Stimulated activated memory B cell treated with anti-CD40 and anti-IgM and Interleukin-4, amounts not matched to agents 10 μg/mL and 1 μg/mL and 100 μg/mL, for 72 hours (primary cell): ENCODE measurements at regions not wholly inside any gene's neighbourhood (a gene's known extent, or its start where the extent isn't known, plus 50 kb on each side); places are given as distances from the start of the nearest gene placed in this dataset.
"Not testable (repeated sequence)": the region's sequence is repeated elsewhere in the genome, so short reads cannot be mapped to it uniquely, and the experiment has no call there.

Experiments used
- ATAC-seq: fragments of 150-1000 bp; cut with Tn5 transposase; 2 replicates; pipeline ENCODE4 v1.10.0; 2021
- H3K27ac Mint-ChIP-seq: one replicate; pipeline ENCODE4 v1.8.0; 2022; ENCODE audit warnings: mild to moderate bottlenecking, mixed read lengths
- H3K27me3 Mint-ChIP-seq: one replicate; pipeline ENCODE4 v1.8.0; 2022; ENCODE audit warnings: mixed read lengths
- H3K36me3 Mint-ChIP-seq: one replicate; pipeline ENCODE4 v1.8.0; 2022; ENCODE audit warnings: mixed read lengths
- H3K4me1 Mint-ChIP-seq: one replicate; pipeline ENCODE4 v1.8.0; 2022; ENCODE audit warnings: mixed read lengths
- H3K4me3 Mint-ChIP-seq: one replicate; pipeline ENCODE4 v1.8.0; 2022; ENCODE audit warnings: mild to moderate bottlenecking, moderate library complexity, mixed read lengths
- H3K9me3 Mint-ChIP-seq: one replicate; pipeline ENCODE4 v1.8.0; 2022; ENCODE audit warnings: mixed read lengths

- H3K9me3 Mint-ChIP-seq, result no peaks in the 10 kb centered on the region
- ATAC-seq, result no peak
- H3K27ac Mint-ChIP-seq, result no peak overlapping the region
- H3K4me3 Mint-ChIP-seq, result no peak overlapping the region
- H3K4me1 Mint-ChIP-seq, result no peaks in the 10 kb centered on the region
- no peaks in the 10 kb centered on the region for H3K36me3 Mint-ChIP-seq
- H3K27me3 Mint-ChIP-seq, result no peaks in the 10 kb centered on the region
Measured at GRCh38 chr2:36147670-36148390, 207.7 kb upstream of the CRIM1 start.

- no peaks in the 10 kb centered on the region for H3K9me3 Mint-ChIP-seq
- no peak overlapping the region for H3K27ac Mint-ChIP-seq
- no peaks in the 10 kb centered on the region for H3K27me3 Mint-ChIP-seq
- ATAC-seq, result no peak
- no peaks in the 10 kb centered on the region for H3K36me3 Mint-ChIP-seq
- H3K4me3 Mint-ChIP-seq, result no peak overlapping the region
- no peaks in the 10 kb centered on the region for H3K4me1 Mint-ChIP-seq
Measured at GRCh38 chr2:36146765-36147164, 208.8 kb upstream of the CRIM1 start.

DNA sequence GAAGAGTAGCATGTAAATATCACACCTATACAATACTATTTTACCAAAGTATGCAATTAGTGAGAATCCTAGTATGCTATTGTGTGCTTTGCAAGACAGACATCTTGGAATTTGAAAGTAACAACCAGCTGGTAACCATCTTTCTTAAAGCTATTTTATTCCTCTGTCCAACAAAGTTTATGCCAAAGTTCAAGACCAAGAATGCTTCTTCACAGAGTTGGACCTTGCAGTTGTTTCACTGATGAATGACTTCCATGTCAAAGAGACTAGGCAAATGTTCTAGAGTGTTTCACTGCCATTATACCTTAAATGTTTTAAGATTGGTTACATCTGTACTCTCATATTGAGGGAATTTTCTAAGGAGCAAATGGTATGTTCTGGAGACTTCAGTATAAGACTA, 215.2 kb upstream of the CRIM1 start:
- Mint-ChIP-seq H3K9me3 (no peaks in the 10 kb centered on the region), H3K4me3 (no peak overlapping the region), H3K27me3 (no peaks in the 10 kb centered on the region), H3K4me1 (no peaks in the 10 kb centered on the region), H3K36me3 (no peaks in the 10 kb centered on the region), H3K27ac (no peak overlapping the region)
- no peak for ATAC-seq

DNA sequence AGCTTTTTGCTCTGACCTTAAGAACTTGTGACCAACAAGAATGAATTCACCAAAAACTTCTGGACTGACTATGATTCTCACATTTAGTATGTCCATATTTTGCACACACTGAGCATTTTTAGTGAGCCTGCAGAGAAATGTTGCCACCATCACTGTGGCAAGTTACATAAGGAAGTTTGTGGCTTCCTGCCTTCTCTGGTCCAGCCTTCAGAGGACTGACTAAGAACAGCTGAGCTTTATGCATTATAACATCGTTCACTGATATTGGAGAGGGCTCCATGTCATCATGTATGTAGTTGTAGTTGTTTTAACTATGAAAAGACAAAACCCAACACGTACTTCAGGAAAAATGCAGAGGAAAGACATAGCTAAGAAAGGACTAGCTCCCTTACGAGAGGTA, 218.0 kb upstream of the CRIM1 start:
- Mint-ChIP-seq H3K27ac (no peak overlapping the region), H3K9me3 (no peaks in the 10 kb centered on the region)
- ATAC-seq, result no peak

DNA sequence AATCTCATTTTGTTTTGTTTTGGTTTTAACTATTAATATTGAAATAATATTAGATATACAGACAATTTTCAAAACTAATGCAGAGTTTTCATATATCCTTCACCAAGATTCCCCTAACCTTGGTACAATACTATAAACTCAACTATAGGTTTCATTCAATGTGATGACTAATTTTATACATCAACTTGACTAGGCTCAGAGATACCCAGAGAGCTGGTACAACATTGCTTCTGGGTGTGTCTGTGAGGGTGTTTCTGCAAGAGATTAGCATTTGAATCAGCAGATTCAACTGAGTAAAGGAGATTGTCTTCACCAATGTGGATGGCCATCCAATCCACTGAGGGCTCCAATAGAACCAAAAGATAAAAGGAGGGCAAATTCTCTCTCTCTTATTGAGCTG, 221.3 kb upstream of the CRIM1 start:
- H3K9me3 Mint-ChIP-seq, result no peaks in the 10 kb centered on the region
- no peak overlapping the region for H3K4me3 Mint-ChIP-seq
- no peaks in the 10 kb centered on the region for H3K27me3 Mint-ChIP-seq
- no peaks in the 10 kb centered on the region for H3K36me3 Mint-ChIP-seq
- no peak for ATAC-seq
- H3K4me1 Mint-ChIP-seq, result no peaks in the 10 kb centered on the region
- no peak overlapping the region for H3K27ac Mint-ChIP-seq

More for the DNA sequence above, 218.0 kb upstream of the CRIM1 start:
- Mint-ChIP-seq H3K4me1 (no peaks in the 10 kb centered on the region), H3K36me3 (no peaks in the 10 kb centered on the region), H3K27me3 (no peaks in the 10 kb centered on the region), H3K4me3 (no peak overlapping the region)

DNA sequence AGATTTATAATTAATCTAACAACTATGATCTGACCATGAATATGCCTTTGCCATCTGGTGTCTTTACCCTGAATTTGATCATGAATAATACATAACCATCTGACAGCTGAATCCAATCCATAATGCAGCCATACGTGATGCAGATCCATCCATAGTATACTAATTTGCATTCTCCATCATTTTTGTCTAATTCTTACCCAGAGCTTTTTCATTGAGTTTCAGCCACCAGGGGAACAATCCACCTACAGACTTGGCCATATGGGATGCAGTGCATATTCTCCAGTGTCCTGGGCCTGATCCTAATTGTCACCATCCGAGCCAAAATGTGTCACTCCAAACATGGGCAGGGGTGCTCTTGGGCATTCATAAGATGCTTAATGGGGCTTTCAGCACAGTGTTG, 227.2 kb upstream of the CRIM1 start:
- no peaks in the 10 kb centered on the region for H3K36me3 Mint-ChIP-seq
- no peak overlapping the region for H3K4me3 Mint-ChIP-seq
- ATAC-seq, result no peak
- H3K9me3 Mint-ChIP-seq, result peaks cover 2% of the 10 kb centered on the region
- no peaks in the 10 kb centered on the region for H3K27me3 Mint-ChIP-seq
- H3K27ac Mint-ChIP-seq, result no peak overlapping the region
- H3K4me1 Mint-ChIP-seq, result no peaks in the 10 kb centered on the region

DNA sequence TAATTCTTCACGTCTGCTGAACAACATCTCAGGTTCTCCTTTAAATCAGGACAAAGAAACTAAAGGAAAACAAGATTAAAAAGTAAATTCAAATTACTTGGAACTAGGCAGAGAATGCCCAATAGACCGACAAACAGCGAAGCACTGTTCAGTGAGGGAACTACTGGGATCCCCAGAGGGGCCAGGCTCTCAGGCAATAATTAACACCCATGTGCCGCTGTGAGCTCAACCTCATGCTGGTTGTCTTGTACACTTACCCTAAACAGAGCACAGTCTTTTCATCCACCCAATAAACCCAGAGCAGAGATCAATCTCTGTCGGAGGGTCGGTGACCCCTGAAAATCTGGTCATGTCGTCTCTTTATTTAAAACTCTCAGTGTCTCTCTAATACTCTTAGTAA, 229.9 kb upstream of the CRIM1 start:
- no peaks in the 10 kb centered on the region for H3K27me3 Mint-ChIP-seq
- no peaks in the 10 kb centered on the region for H3K4me1 Mint-ChIP-seq
- peaks cover 7% of the 10 kb centered on the region for H3K9me3 Mint-ChIP-seq
- no peak overlapping the region for H3K4me3 Mint-ChIP-seq
- no peaks in the 10 kb centered on the region for H3K36me3 Mint-ChIP-seq
- no peak for ATAC-seq
- H3K27ac Mint-ChIP-seq, result no peak overlapping the region

DNA sequence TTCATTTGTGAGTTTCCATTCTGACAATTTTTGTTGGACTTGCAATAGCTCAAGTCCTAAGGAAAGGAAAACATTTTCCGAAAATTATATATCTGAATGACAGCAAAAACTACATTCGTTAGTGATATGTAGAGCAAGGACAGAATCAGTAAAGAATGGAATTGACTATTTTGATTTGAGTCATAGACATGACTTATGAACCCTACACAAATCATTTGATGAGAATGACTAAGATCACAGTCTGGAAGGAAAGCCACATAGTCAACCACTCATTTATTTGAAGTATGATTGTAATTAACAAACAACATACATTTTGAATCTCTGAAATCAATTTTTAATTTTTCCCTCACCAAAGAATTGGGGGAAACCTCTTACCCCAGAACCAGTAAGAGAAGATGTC, 231.6 kb upstream of the CRIM1 start:
- Mint-ChIP-seq H3K4me3 (no peak overlapping the region), H3K36me3 (no peaks in the 10 kb centered on the region)
- ATAC-seq, result no peak

DNA sequence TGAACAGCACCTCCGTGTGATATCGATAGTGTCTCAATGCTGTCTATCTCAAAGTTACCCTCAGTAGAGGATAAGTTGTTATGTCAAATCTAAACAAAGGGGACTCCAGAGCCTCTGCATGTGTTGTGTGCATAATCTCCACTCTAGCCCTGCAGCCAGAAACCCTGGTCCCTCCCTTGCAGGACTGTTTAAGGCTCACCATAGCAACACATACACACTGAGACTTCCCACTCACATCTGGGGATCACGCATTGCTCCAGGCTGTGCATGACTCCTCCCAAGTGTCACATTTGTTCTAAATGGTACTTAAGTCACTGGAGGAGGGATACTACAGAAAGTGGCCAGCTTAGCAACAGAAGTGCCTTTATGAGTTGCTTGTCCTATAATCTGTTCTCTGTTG, 258.6 kb upstream of the CRIM1 start:
- H3K4me3 Mint-ChIP-seq, result no peak overlapping the region
- ATAC-seq, result no peak
- H3K27ac Mint-ChIP-seq, result no peak overlapping the region
- no peaks in the 10 kb centered on the region for H3K36me3 Mint-ChIP-seq
- H3K9me3 Mint-ChIP-seq, result peaks cover 9% of the 10 kb centered on the region
- no peaks in the 10 kb centered on the region for H3K4me1 Mint-ChIP-seq
- H3K27me3 Mint-ChIP-seq, result no peaks in the 10 kb centered on the region

More for the DNA sequence above, 231.6 kb upstream of the CRIM1 start:
- H3K4me1 Mint-ChIP-seq, result no peaks in the 10 kb centered on the region
- H3K27ac Mint-ChIP-seq, result no peak overlapping the region
- H3K9me3 Mint-ChIP-seq, result peaks cover 10% of the 10 kb centered on the region
- no peaks in the 10 kb centered on the region for H3K27me3 Mint-ChIP-seq

DNA sequence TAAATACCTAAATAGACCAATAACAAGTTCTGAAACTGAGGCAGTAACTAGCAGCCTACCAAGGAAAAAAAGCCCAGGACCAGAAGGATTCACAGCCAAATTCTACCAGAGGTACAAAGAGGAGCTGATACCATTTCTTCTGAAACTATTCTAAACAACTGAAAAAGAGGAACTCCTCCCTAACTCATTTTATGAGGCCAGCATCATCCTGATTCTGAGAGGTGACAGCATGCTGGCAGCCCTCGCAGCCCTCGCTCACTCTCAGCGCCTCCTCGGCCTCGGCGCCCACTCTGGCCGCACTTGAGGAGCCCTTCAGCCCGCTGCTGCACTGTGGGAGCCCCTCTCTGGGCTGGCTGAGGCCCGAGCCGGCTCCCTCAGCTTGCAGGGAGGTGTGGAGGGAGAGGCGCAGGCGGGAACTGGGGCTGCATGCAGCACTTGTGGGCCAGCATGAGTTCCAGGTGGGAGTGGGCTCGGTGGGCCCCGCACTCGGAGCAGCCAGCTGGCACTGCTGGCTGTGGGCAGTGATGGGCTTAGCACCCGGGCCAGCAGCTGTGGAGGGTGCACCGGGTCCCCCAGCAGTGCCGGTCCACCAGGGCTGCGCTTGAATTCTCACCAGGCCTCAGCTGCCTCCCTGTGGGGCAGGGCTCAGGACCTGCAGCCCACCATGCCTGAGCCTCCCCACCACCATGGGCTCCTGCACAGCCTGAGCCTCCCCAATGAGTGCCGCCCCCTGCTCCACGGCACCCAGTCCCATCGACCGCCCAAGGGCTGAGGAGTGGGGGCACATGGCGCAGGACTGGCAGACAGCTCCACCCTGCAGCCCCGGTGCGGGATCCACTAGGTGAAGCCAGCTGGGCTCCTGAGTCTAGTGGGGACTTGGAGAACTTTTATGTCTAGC, 263.5 kb upstream of the CRIM1 start:
- ATAC-seq, H3K27me3 Mint-ChIP-seq, H3K4me3 Mint-ChIP-seq, H3K36me3 Mint-ChIP-seq, H3K27ac Mint-ChIP-seq, H3K4me1 Mint-ChIP-seq, H3K9me3 Mint-ChIP-seq: not testable (repeated sequence)

DNA sequence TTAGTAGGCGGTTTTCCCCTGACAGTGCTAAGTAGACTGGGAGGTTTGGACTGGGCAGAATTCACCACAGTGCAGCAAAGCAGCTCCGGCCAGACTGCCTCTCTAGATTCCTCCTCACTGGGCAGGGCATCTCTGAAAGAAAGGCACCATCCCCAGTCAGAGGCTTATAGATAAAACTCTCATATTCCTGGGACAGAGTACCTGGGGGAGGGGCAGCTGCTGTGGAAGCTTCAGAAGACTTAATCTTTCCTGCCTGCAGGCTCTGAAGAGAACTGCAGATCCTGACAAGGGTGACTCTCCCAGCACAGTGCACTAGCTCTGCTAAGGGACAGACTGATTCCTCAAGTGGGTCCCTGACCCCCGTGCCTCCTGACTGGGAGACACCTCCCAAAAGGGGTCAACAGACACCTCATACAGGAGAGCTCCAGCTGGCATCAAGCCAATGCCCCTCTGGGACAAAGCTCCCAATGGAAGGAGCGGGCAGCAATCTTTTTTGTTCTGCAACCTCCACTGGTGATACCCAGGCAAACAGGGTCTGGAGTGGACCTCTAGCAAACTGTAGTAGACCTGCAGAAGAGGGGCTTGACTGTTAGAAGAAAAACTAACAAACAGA, 266.8 kb upstream of the CRIM1 start:
- Mint-ChIP-seq H3K4me3 (no peak overlapping the region), H3K9me3 (peaks cover 11% of the 10 kb centered on the region), H3K36me3 (no peaks in the 10 kb centered on the region), H3K4me1 (no peaks in the 10 kb centered on the region), H3K27me3 (no peaks in the 10 kb centered on the region), H3K27ac (no peak overlapping the region)
- no peak for ATAC-seq

DNA sequence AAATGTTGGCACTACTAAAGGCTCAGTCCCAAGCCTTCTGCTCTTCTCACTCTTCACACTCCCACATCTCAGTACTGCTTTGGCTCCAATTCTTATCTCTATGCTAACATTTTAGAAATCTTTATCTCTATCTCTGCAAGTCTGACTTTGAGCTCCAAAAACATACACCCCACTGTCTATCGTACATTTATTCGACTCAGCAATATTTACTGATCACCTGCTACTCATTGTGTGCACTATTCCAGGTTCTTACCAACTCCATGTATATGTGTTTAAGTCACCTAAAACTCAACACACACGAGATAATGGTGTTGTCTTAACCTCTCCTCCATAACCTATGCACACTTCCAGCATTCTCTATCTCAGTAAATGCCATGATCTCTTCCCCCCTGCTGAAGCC, 268.2 kb upstream of the CRIM1 start:
- no peaks in the 10 kb centered on the region for H3K27me3 Mint-ChIP-seq
- H3K27ac Mint-ChIP-seq, result no peak overlapping the region
- ATAC-seq, result no peak
- no peaks in the 10 kb centered on the region for H3K36me3 Mint-ChIP-seq
- H3K4me1 Mint-ChIP-seq, result no peaks in the 10 kb centered on the region
- H3K4me3 Mint-ChIP-seq, result no peak overlapping the region
- peaks cover 11% of the 10 kb centered on the region for H3K9me3 Mint-ChIP-seq

DNA sequence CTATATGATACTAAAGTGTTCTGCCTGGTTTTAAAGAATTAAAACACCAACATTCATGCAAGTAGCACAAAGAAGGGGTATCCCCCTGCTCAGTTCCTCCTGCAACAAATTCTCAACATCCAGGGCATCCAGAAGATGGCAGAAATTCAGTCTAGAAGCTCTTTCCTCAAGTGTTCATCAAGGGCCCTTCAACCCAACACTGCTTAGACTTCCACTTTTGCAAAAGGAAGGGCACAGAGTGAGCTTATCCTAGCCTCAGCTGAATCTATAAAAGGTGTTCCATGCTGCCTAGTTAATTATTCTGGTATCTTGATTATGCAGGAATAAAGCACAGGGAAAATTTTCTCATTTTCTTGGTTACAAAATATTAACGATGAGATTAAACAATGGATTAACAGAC, 275.8 kb upstream of the CRIM1 start:
- Mint-ChIP-seq H3K36me3 (no peaks in the 10 kb centered on the region), H3K27ac (no peak overlapping the region), H3K4me1 (no peaks in the 10 kb centered on the region), H3K27me3 (no peaks in the 10 kb centered on the region), H3K4me3 (no peak overlapping the region), H3K9me3 (peaks cover 10% of the 10 kb centered on the region)
- ATAC-seq, result no peak

DNA sequence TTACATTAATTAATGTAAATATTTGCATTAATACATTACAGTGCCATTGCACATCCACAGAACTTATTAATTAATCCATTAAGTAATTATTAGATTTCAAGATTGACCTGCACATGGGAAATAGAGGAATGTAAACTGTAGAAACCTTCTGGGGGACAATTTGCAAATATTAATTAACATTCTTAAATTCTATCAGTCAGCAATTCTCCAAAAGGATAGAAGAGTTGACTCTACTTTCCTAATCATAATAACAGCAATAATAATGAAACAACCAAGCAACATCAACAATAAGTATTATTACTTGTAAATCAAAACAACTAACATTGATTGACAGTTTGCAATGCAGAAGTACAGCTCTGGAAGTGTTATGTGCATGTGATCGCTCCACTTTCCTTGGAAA, 281.6 kb upstream of the CRIM1 start:
- Mint-ChIP-seq H3K27me3 (no peaks in the 10 kb centered on the region), H3K4me3 (no peak overlapping the region), H3K4me1 (no peaks in the 10 kb centered on the region), H3K36me3 (no peaks in the 10 kb centered on the region), H3K27ac (no peak overlapping the region), H3K9me3 (peaks cover 3% of the 10 kb centered on the region)
- no peak for ATAC-seq

DNA sequence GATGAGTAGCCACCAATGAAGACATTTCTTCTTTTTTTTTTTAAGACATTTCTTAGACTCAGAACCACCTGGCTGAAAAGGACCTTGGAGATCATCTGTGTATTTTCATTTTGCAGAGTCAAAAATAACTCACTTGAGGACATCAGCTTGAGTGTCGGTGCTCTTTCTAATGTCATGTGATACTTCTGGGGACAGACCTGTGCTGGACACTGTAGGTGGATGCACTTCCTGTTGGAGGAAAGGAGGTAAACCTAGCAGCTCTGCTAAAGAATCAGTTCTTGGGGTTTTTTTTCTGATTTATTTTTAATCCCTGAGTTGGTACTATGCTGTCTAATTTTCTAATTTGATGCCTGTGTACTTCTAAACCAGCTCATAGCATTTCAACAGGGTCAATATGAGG, 283.9 kb upstream of the CRIM1 start:
- Mint-ChIP-seq H3K27ac (no peak overlapping the region), H3K4me3 (no peak overlapping the region), H3K4me1 (no peaks in the 10 kb centered on the region), H3K9me3 (no peaks in the 10 kb centered on the region), H3K27me3 (no peaks in the 10 kb centered on the region), H3K36me3 (no peaks in the 10 kb centered on the region)
- no peak for ATAC-seq

- H3K4me1 Mint-ChIP-seq, result no peaks in the 10 kb centered on the region
- no peak overlapping the region for H3K4me3 Mint-ChIP-seq
- H3K9me3 Mint-ChIP-seq, result no peaks in the 10 kb centered on the region
- H3K27me3 Mint-ChIP-seq, result no peaks in the 10 kb centered on the region
- no peak overlapping the region for H3K27ac Mint-ChIP-seq
- H3K36me3 Mint-ChIP-seq, result no peaks in the 10 kb centered on the region
- no peak for ATAC-seq
Measured at GRCh38 chr2:36069074-36069473, 286.5 kb upstream of the CRIM1 start.
